Stimulated activated CD4-positive, alpha-beta T cell treated with anti-CD3 and anti-CD28 coated beads, Interleukin-4, amount 100 ng/mL, for 24 hours (primary cell): ENCODE measurements at regions not wholly inside any gene's neighbourhood (a gene's known extent, or its start where the extent isn't known, plus 50 kb on each side); places are given as distances from the start of the nearest gene placed in this dataset.
"Not testable (repeated sequence)": the region's sequence is repeated elsewhere in the genome, so short reads cannot be mapped to it uniquely, and the experiment has no call there.

Experiments
- DNase-seq: peaks from one replicate; pipeline ENCODE4 v3.0.0-alpha.2; 2020

- DNase-seq: not testable (repeated sequence)
Measured at GRCh38 chr1:143839182-143839581, 132.6 kb downstream of the FAM72C start.

- DNase-seq: not testable (repeated sequence)
Measured at GRCh38 chr1:143838598-143838929, 133.2 kb downstream of the FAM72C start.

DNA sequence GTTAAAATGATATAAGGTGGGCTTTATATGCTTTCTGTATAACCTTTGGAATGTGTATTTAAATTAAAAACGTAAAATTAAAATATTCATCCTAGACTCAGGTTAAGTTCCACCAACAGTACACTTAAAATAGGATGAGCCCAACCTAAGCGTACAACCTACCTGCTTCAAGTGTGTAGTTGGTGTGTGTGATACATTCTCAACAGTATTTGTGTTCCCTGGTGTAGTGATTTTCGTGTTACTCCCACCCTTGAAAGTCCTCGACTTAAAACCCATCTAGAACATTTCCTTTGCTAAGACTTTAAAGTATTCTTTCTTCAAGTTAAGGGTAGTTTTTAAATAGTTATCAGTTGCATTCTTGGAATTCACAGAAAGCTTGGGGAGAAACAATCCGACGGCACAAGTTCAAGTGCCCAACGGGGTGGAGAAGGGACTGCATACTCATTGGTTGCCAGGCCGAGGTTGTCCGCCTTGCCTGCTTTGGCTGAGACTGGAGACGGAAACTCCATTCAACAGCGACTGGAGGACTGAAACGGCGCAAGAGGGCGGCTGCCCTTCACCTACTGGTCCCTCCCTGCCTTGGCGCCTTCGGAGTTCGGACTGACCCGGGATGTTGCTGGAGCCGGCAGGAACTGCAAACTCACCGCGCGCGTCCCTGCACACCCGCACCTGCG, 133.7 kb downstream of the FAM72C start:
- DNase-seq: not testable (repeated sequence)

GRCh38 chr1:143833376-143833775, 138.4 kb downstream of the FAM72C start:
- not testable (repeated sequence) for DNase-seq

- not testable (repeated sequence) for DNase-seq
Measured at GRCh38 chr1:143832379-143832716, 139.4 kb downstream of the FAM72C start.

GRCh38 chr1:143831479-143832378, 140.1 kb downstream of the FAM72C start:
- DNase-seq: not testable (repeated sequence)

DNA sequence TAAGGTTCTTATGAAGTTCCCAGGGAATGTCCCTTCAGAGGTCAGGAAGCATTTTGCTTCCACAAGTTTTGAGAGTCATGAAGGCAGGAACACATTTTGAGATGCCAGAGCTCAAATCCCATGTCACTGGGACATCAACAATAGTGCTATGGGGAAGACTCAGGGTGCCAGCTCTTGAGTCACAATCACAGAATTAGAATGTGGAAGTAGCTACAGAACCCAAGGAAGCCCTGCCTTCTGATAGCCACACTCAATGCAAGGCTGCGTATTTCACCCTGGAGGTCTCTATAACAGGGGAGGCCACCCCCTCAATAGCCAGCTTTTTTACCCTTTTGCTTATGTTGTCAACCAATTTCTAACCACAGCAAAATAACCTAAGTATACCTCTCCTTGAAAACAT, 145.6 kb downstream of the FAM72C start:
- not testable (repeated sequence) for DNase-seq

GRCh38 chr1:143824266-143824665, 147.5 kb downstream of the FAM72C start:
- DNase-seq: not testable (repeated sequence)

DNA sequence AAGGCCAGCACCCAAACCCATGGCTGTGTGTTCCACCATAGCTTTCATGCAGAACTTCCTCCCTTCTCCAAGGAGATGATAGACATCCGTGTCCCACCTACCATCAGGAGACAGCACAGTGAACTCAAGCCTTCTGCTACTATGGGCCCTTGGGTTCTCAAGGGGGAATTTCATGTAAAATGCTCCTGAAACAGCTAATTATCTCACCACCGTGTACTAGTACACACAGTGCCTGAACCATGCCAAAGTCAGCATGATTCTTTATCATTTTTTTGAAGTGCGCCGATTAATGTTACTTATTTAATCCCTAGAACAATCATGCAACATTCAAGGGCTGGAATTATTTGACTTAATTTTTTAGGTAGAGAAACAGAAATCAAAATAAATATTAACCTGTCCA, 151.7 kb downstream of the FAM72C start:
- DNase-seq: not testable (repeated sequence)

GRCh38 chr1:143816369-143816768, 155.4 kb downstream of the FAM72C start:
- DNase-seq: not testable (repeated sequence)

GRCh38 chr1:143805374-143805773, 166.4 kb downstream of the FAM72C start:
- DNase-seq: not testable (repeated sequence)

DNA sequence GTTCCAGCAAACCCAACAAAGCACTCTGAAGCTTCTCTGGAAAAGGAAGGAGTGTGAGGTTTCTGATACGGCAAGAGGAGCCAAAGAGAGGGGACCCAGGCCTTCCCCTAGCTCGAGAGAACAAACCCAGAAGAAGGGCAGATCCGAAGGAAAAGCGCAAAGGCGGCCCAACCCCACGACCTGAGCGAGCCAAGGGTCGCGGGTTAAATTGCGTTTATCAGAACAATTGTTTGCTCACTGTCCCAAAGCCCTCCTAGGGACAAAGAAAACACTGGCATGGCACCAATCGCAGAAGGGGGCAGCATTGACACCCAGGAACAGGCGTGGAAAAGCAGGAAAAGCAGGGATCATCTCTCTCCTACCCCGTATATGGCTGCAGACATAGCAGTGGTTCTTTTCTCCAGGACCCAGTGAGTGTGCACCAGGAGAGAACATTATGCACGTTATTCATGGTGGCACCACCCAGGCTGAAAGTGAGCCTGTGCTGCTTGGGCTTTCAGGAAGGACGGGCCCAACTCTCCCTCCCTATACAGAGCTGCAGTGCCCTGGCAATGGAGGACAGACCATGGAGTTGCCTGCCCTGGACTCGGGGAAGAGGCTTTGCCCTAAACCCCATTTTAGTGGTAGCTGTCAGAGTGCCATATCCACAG, 167.0 kb downstream of the FAM72C start:
- not testable (repeated sequence) for DNase-seq

DNA sequence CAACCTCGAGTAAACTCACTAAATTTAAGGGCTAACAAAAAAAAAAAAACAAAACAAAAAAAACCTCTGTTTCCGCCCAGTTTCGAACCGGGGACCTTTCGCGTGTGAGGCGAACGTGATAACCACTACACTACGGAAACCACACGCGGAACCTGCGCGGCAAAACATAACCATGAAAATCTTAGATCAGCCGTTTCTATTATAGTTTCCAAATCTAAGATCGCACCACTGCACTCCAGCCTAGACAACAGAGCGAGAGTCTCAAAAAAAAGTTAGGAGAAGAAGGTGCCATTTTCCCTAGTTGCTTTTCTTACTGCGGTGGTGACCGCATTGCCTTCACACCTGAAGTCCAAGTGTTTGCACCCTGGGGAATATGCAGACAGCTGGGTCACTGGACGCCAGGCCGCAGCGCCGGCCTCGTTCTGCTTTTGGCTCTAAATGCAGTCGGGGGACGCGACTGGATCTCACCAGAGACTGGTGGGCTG, 167.8 kb downstream of the FAM72C start:
- peak; percentile 14 for DNase-seq

DNA sequence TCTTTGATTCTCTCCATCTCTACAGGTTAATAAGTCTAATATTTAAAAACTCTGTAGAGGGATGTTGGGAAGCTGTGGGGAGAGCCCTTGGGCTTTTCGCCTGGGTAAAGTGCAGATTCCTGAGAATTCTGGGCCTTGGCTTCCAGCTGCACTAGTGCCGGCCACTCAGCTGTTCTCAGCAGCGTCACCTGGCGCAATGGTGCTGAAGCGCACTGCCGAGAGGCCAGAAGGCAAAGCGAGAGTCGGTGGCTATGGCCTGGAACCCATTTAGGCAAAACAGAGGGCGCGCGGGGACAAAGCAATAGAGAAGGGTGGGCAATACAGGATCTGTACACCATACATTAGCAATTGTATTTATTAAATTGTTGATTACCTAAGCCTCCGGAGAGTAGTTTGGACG, 168.7 kb downstream of the FAM72C start:
- not testable (repeated sequence) for DNase-seq

GRCh38 chr1:143799568-143800187, 172.1 kb downstream of the FAM72C start:
- DNase-seq: not testable (repeated sequence)

DNA sequence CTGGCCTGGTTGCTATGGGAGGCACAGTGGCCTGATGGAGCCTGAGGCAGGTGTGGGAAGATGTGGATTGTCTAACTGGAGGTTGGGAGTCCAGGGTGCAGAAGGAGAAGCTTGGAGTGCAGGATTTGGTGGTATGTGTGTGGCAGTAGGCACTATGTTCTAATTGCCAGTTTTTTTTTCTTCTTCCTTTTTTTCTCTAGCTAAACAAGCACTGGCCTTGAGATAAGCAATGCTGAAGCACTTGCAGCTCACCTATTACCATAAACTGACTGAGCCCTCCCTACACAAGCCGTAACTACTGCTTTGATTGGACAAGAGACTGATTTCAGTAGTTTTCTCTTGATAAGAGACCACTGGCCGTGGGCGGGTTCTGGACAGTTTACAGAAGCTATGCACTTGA, 175.4 kb downstream of the FAM72C start:
- not testable (repeated sequence) for DNase-seq

GRCh38 chr1:143792047-143792937, 179.5 kb downstream of the FAM72C start:
- not testable (repeated sequence) for DNase-seq

DNA sequence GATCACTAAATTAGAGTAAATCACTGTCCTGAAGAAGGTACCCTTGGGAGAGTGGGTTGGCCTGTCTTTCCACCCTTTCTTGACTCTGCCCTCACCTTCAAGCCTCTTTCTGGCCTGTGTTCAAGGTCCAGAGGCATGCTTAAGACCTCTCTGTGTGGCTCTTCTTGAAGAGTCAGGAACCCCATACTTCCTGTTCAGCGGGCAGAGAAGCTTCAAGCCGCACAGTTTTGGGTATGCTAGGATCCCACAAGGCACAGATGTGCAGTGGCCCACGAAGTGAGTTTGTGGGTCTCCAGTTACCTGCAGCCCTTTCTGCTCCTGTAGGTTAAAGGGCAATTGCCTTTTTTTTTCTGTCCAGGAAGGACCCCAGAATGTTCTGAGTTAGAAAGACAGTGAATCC, 185.4 kb downstream of the FAM72C start:
- DNase-seq: not testable (repeated sequence)

DNA sequence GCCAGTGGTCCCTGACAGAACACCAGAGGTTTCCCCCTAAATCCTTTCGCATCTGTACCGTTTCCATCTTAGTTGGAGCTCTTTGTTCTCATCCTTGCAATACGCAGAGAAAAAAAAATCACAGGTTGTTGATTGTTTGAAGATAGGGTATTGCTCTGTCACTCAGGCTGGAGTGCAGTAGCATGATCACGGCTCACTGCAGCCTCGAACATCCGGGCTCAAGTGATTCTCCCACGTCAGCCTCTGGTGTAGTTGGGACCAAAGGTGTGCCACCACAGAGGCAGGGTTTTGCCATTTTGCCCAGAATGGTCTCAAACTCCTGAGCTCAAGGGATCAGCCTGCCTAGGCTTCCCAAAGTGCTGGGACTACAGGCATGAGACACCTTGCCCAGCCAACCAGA, 185.9 kb downstream of the FAM72C start:
- not testable (repeated sequence) for DNase-seq

DNA sequence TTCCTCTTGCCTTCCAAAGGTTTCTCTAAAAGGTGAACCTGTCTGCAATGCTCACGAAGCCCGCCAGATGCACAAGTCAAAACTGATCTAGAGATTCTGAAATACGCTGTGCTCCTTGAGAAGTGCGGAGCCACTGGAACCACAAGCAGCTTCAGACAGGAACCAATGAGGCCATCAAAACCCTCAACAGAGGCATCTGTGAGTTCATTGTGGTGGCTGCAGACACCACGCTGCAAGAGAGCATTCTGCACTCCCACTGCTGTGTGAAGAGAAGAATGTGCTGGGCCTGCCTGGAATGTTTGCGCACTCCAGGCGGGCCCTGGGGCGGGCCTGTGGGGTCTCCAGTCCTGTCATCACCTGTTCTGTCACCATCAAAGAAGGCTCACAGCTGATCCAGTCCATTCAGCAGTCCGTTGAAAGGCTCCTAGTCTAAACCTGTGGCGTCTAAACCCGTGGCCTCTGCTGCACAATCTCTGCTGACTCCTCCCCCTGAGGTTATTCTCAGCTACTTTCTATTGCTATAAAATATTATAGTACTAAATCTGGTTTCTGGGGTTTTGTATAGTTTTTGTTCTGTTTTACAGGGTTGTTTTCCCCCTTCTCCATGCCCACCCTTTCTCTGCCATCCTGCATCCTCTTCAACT, 187.4 kb downstream of the FAM72C start:
- not testable (repeated sequence) for DNase-seq

- DNase-seq: not testable (repeated sequence)
Measured at GRCh38 chr1:143778178-143778577, 193.6 kb downstream of the FAM72C start.
